Glutamatergic neuron (in vitro differentiated cells): ENCODE measurements at regions not wholly inside any gene's neighbourhood (a gene's known extent, or its start where the extent isn't known, plus 50 kb on each side); places are given as distances from the start of the nearest gene placed in this dataset.

Source experiments
- DNase-seq: peaks from one replicate; pipeline ENCODE4 v3.0.0; 2022
- H3K27ac Mint-ChIP-seq: one replicate; pipeline ENCODE4 v1.8.0; 2020; ENCODE audit warnings: mild to moderate bottlenecking, mixed read lengths, inconsistent platforms; ENCODE audit not compliant: unreplicated experiment
- H3K27me3 Mint-ChIP-seq: one replicate; pipeline ENCODE4 v1.8.0; 2020; ENCODE audit warnings: mild to moderate bottlenecking, moderate library complexity, mixed read lengths, inconsistent platforms; ENCODE audit not compliant: unreplicated experiment
- H3K36me3 Mint-ChIP-seq: one replicate; pipeline ENCODE4 v1.8.0; 2020; ENCODE audit warnings: mild to moderate bottlenecking, mixed read lengths, inconsistent platforms; ENCODE audit not compliant: unreplicated experiment
- H3K4me1 Mint-ChIP-seq: one replicate; pipeline ENCODE4 v1.8.0; 2020; ENCODE audit warnings: mild to moderate bottlenecking, low read depth, mixed read lengths, inconsistent platforms; ENCODE audit not compliant: unreplicated experiment
- H3K4me3 Mint-ChIP-seq: one replicate; pipeline ENCODE4 v1.8.0; 2020; ENCODE audit warnings: mild to moderate bottlenecking, mixed read lengths, inconsistent platforms; ENCODE audit not compliant: unreplicated experiment
- H3K9me3 Mint-ChIP-seq: one replicate; pipeline ENCODE4 v1.8.0; 2020; ENCODE audit warnings: mild to moderate bottlenecking, moderate library complexity, mixed read lengths, inconsistent platforms; ENCODE audit not compliant: unreplicated experiment
- CTCF ChIP-seq: fragments of 200-600 bp; sonication (generic); IDR thresholded peaks from one replicate; pipeline ENCODE4 v1.5.0; 2021; ENCODE audit not compliant: partially characterized antibody, unreplicated experiment

- no peaks in the 10 kb centered on the region for H3K9me3 Mint-ChIP-seq
- peaks cover 2% of the 10 kb centered on the region for H3K27me3 Mint-ChIP-seq
- no peak overlapping the region for H3K27ac Mint-ChIP-seq
- no peak for DNase-seq
- H3K36me3 Mint-ChIP-seq, result no peaks in the 10 kb centered on the region
- no peak overlapping the region for H3K4me3 Mint-ChIP-seq
- H3K4me1 Mint-ChIP-seq, result peaks cover 1% of the 10 kb centered on the region
- no peak for TF ChIP-seq CTCF
Observed at GRCh38 chr9:74275872-74276508, 221.1 kb upstream of the RORB start.

- no peaks in the 10 kb centered on the region for H3K9me3 Mint-ChIP-seq
- no peak overlapping the region for H3K4me3 Mint-ChIP-seq
- TF ChIP-seq CTCF, result no peak
- peaks cover 1% of the 10 kb centered on the region for H3K4me1 Mint-ChIP-seq
- no peaks in the 10 kb centered on the region for H3K36me3 Mint-ChIP-seq
- no peak overlapping the region for H3K27ac Mint-ChIP-seq
- no peak for DNase-seq
- peaks cover under 1% of the 10 kb centered on the region for H3K27me3 Mint-ChIP-seq
Observed at GRCh38 chr9:74277532-74277931, 219.6 kb upstream of the RORB start.

GRCh38 chr9:74281674-74282073 is 215.5 kb upstream of the RORB start:
- no peak overlapping the region for H3K4me3 Mint-ChIP-seq
- no peaks in the 10 kb centered on the region for H3K27me3 Mint-ChIP-seq
- H3K4me1 Mint-ChIP-seq, result peaks cover 6% of the 10 kb centered on the region
- DNase-seq, result no peak
- H3K27ac Mint-ChIP-seq, result no peak overlapping the region
- no peaks in the 10 kb centered on the region for H3K36me3 Mint-ChIP-seq
- TF ChIP-seq CTCF, result no peak
- H3K9me3 Mint-ChIP-seq, result no peaks in the 10 kb centered on the region

GRCh38 chr9:74282526-74283253 is 214.4 kb upstream of the RORB start:
- Mint-ChIP-seq H3K4me3 (no peak overlapping the region), H3K27ac (no peak overlapping the region), H3K36me3 (no peaks in the 10 kb centered on the region), H3K9me3 (no peaks in the 10 kb centered on the region), H3K27me3 (no peaks in the 10 kb centered on the region), H3K4me1 (peaks cover 6% of the 10 kb centered on the region)
- TF ChIP-seq CTCF, result no peak
- DNase-seq, result no peak
